GM21786 (cell line): ENCODE measurements at regions not wholly inside any gene's neighbourhood (a gene's known extent, or its start where the extent isn't known, plus 50 kb on each side); places are given as distances from the start of the nearest gene placed in this dataset.

Experiments
- ATAC-seq: cut with Tn5 transposase; IDR thresholded peaks from one replicate; pipeline ENCODE4 v1.9.1; 2021; ENCODE audit not compliant: unreplicated experiment

DNA sequence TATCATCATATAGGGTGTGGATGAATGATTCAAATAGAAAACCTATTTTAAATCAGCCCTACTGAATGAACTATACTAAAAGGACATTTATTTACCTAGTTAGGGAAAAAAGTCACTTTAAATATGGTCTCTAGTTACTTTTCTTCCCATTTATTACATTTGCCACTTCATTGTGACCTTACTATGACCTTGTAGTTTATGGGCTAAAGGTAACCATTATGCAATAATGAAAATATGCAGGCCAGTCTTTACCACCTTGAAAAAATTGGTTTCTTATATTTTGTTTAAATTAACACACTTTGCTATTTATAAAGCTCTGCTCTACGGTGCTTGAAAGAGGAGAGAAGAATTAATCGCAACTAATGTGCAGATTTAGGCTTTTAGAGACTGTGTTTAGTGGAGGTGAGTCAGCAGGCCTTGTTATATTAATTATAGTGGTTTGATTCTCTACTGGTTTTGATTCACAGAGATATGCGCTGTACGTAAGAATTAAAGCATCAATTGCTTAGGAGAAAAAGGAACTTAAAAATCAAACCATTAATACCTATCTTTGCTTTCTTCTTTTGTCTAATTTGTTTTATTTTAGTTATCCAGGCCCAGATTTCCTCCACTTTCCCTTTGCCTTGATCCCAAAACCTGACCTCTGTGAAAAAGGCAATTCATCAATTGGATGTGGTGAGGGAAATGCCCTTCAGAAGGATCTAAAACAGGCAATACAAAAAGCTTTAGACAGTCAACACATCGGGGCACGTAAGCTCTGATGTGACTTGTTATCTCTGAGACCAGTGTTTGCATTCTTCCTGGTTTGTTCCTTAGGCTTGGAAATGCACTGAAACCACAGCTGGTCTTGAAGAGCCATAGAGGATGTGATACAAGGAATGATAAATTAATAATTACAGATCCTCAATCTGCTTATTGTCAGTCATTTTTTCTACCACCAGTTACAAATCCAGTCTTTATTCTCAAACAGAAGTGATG lies 141.2 kb upstream of the HDAC9 start:
- no peak for ATAC-seq

DNA sequence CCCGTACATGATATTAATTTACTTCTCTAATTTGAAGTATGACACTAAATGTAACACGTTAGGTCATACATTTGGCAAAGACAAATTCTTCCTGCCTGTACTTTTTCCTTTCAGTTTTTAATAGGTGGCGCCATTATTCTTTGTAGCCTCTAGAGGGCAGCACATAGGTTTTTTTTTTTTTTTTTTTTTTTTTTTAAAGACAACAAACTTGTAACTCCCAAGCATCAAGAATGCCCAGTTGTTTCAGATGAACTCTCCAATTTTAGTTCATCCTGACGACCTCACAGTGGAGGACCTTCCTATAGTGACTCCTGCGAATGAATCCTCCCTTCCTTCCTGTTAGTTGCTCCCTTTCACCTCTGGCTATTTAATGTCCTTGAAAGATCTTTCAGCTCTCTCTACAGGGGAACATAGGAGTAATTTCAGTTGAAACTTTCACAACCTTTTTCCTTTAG lies 139.3 kb upstream of the HDAC9 start:
- no peak for ATAC-seq

DNA sequence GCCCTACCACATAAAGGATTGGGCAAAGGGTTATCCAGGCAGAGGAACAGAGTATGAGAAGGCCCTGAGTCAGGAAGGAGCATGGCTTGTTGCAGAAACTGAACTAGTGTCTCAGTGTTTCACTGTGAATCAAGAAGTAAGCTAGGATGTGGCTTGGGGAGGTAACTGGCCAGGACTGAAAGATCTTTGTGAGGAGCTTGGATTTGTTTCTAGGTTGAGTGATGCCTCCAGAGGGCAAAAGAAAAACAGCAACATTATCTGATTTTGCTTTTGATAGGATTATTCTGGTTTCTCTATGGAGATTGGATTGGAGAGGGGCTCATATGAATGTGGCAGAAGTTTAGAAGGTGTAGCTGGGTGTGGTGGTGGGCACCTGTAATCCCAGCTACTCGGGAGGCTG lies 137.9 kb upstream of the HDAC9 start:
- ATAC-seq = no peak

DNA sequence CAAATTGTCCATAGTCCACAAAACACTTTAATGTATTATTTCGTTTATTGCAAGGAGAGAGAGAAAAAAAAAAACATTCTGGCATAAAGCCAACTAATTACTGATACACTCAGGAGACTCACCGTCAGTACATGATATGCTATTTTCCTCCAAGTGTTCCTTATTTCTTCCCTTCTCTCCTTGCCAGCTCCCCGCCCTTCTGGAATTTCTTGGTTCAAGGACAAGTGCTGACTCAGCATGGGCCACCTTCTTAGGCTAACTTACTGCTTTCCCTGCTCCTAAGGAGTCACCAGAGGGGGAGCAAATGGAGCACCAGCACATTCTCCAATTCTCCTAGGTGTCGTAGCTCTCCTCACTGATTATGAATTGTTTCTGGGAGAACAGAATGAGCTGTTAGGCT lies 133.8 kb upstream of the HDAC9 start:
- ATAC-seq = no peak

DNA sequence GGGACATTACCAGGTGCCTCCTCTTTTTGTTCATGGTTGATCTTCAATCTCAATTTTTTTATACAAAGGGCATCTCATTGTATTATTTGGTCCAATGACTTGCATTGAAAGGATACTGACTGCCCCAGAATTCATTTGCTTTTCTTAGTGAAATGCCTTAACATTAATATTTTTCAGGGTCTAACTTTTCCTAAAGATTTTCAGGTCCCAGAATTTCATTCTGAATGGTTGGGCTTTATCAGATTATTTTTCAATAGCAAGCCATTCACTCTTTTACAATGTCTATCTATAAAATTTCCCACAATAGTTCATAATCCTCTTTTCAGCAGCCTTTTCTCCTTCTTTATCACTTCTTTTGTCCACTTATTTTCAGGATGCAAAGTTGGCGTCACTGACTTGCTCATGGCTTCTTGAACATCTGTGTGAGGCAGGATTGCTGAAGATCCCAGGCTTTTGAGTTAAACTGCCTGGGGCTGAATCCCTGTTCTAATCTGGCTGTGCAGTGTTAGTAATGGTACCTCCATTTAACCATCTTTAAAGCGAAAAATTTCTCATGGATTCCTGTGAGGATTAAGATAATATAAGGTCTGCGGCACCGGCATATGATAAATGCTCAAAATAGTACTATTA lies 131.7 kb upstream of the HDAC9 start:
- ATAC-seq = no peak

DNA sequence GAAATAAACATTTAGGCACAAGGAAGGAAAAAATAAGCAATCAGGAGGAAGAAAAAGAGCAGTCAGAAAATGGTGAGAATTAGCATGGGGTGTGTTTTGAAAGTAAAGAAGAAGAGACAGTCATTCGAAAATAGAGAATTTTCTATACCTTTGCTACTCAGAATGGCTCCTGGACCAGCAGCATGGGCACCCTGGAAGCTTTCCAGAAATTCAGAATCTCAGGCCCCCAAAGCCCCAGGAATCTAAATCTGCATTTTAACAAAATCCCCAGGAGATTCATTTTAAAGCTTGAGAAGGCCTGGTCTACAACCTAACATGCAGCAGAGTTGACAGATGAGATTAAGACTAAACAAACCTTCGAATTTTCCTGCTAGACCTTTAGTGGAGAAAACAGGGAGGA lies 131.2 kb upstream of the HDAC9 start:
- ATAC-seq = no peak

DNA sequence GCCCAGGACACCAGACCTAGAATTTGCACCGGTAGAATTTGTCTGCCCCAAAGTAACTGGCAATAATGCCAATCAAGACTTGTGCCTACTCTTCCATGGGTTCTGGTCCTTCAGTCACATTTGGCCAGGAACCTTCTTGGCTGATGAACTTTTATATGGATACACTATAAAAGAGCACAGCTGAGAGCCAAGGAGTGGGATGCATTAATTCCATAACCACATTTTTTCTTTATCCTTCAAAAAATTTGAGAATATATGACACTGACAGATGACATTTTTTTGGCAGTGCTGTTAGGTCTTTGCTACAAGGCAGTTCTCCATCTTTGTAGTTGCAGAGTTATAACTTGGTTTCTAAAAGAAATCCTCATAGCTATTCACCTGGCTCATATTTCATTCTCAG lies 129.2 kb upstream of the HDAC9 start:
- ATAC-seq = no peak

DNA sequence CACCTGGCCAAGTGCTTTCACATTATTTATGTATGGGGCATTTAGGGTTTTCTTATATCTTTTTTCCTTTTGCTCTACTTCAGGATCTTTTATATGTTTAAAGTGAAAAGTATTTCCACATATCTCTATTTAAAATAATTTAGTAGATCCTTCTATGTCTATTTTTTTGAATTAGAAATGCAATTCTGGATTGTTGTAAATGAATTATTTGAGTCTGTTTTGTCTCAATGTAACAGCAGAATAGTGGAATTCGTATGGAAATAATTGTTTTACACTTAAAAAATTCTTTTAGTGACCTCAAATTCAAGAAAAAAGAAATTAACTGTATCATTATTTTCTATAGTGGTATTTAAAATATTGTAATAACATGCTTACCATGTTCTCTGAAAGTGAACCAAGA lies 126.5 kb upstream of the HDAC9 start:
- ATAC-seq = no peak

DNA sequence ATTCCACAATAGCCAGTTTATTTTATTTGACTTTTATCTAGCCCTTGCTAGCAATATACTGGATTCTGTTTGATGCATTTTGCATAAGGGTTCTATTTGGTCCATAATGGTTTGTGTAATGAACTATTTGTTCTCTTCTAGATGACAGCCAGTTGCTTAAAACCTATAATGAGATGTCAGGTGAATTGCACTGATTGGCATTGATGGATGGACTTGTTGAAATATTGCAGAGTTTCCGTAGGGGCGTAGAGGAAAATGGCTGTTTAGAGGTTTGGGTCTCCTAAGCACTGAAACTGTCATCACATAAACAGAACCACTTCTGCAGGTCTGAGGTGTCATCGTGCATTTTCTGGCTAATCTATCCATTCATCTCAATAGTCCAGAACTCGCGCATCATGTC lies 124.9 kb upstream of the HDAC9 start:
- no peak for ATAC-seq

DNA sequence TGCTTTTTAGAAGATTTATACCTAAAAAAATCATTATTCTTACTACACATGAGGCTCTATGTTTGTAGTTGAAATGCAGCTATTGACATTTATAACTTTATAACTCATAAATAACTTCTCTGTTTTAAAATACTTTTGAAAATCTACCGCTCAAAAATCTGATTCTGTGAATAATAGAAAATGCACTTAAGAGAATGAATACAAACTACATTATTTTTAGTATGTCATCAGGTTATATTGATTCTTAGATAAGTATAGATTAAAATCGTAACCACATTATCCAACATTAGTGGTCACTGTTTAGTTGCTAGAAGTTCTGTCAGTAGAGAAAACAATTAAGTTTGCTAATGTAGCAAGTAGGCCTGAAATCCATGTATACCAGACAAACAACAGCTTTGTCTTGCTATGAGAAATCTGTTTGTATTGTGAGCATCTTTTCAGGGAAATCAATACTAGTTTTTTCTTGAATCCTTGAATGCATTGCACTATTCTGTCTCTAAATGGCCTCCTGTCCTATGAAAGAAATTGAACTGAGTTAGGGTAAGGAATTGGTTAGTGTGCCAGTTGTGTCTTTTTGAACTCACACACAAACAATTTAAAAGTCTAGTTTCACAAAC lies 116.5 kb upstream of the HDAC9 start:
- ATAC-seq = no peak

DNA sequence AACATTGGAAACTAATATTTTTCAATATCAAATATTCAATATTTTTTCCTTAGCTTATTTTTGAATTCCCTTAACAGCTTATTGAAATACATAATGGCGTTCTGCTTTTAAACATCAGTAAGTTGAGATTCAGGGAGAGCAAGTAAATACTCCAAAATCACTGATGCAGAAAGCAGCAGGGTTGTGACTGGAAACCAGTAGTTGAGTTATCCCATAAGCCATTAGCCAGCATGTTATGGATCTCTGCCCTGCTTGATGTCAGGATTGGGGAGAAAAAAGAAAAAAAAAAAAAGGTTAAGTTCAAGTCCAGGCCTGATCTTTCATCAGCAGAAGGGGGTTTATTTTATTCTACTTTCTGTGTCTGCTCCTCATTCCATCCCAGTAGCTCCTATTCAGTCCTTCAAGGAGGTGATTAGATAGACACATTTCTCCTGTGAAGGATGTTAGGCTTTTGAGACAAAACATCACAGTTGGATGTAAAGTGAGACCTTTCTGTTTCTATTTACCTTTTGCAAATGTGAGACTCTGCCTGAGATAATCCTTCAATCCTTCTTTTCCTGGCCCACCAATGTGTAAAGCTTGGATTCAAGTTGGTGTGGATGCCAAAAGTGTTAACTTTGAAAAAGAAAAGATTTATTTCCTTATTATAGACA lies 110.9 kb upstream of the HDAC9 start:
- no peak for ATAC-seq

DNA sequence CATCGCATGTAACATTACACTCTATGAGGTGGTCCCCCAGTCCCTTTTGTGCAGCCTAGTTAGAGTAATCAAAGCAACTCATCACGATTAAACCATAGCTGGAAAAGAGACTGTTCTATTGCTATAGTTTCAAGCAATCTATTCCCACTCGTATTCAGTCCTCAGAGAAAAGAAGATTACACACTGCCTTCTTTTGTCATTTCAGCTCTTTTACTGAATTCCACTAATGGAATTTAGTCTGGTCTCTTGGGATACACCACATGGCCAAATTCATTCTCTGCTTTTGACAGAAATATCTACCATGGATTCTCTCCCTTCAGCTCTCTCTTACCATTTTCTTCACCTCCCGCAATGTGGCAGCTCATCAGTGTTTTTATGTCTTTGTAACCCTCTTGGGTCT lies 108.9 kb upstream of the HDAC9 start:
- ATAC-seq = no peak

DNA sequence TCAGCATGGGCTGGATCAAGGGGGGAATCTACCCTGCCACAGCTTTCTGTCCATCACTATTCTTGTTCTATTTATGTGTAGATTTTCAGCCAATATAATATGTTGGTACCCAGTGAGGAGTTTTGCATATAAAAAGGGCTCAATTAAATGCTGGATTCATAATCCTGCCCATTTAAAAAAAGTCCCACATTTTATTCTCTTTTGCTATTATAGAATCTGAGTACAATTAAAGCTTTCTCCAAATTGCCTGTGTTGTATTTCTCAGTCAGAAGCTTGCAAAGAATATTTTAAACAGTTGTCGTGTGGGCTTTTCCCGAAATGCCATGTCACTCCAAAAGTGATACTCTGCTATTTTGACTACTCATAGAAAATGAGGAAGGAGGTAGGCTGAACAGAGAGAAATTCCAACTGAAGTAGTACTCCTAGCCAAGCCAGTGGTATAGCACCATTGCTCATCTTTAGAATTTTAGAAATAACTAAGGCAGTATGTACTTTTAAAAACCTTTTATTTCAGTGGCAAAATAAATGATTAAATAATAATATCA lies 108.3 kb upstream of the HDAC9 start:
- ATAC-seq = no peak

DNA sequence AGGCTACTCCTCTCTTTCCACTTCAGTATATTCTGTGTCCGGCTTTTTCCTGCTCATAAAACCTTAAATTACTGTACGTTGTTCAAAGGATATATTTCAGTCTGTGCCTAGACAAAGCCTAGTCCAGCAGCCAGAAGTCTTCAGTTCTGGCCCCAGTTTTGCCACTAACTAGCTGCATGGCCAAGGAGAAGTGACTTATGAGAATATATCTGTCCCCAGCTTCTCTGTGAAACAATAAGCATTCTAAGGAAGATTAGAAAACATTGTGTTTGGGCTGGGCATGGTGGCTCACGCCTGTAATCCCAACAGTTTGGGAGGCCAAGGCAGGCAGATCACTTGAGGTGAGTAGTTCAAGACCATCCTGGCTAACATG lies 105.0 kb upstream of the HDAC9 start:
- ATAC-seq = no peak

DNA sequence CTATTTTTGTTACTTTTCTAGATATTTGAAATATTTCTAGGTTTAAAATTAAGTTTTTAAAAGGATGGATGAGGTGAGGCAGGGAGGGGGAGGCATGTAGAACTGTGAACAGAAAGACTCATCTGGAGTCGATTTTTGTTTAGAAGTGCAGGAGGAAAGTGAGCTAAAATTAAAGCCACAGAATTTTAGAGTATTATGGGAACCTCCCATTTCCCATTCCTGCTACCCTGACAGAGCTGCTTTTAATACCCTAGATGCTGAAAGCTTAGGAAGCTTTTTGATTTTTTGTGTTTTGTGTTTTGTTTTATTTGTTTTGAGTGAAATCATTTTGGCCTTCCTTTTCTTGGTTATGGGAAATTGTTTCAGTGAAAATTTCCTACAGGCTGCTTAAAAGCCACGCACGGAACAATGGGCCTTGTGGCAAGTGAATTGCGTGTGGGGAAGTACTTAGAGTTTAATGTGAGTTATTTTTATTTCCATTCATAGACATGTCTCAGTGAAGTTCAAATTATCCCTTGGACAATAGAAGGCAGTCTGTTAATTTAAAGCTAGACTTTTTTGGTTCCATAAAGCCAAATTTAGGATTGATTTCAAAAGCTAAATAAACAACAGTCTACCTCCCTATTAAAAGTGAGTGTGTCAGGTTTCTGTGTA lies 102.0 kb upstream of the HDAC9 start:
- ATAC-seq = no peak

DNA sequence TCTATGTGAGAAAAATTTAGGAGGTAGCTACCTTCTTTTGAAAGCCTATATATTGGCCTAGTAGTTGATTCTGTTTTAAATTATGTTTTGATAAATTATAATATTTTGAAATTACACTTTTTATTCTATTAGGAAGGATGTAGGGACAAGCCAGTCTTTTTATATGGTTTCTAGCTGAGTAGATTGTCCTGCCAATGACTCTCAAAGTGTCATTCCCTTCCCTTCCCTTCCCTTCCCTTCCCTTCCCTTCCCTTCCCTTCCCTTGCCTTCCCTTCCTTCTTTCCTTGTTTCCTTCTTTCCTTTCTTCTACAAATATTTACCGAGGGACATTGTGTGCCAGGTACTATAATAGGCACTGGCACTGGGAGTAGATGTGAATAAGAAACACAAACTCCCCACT lies 99.7 kb upstream of the HDAC9 start:
- no peak for ATAC-seq

DNA sequence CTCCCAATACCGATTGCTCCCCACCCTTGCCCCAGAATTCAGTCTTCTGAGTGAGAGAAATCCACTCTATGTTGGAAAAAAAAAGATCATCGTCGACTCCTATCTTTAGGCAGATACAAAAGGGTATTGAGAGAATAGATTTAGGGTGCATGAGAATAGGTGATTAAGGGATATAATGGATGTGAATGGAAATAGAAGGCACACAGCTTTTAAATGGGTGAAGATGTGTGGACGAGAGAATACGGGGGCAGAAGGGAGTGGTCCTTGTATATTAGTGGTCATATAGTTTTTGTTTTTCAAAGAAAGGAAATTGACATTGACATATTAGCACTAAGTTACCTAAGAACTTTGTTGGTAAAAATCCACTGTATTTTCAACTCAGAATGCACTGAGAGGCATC lies 98.6 kb upstream of the HDAC9 start:
- no peak for ATAC-seq

DNA sequence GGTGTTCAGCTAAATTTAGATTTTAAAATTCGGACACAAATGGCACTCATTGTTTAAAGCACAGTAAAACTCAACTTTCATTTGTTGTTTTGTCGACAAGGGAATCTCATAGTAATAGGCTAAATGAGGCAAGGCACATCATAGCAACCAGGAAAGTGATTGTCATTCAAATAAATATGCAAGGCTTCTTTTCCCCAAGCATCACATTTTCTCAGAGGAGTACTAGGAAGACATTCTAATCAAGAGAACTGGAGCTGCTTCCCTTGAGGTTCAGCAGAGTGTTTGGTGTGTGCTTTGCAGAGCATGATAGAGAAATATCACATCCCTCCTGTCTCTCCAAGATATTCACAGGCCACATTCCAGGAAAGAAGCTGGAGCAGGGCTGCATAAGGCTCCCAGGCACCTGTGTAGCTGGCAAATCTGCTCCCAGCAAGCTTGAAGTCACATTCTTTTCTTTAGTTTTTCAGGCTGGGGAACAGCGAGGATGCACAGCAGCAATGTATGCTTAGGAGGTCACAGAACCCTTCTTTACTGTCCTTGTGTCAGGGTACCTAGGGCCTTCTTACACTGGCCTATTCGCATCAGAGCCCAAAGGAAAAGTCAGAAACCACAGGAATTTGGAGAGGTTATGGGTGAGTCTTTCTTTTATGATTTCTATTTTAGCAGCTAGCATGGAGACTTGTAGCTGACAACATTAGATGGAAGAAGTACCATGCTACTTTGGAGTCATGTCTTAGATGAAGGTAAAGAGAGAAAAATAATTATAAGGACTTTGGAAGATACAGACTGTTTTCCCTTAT lies 95.9 kb upstream of the HDAC9 start:
- ATAC-seq = no peak

DNA sequence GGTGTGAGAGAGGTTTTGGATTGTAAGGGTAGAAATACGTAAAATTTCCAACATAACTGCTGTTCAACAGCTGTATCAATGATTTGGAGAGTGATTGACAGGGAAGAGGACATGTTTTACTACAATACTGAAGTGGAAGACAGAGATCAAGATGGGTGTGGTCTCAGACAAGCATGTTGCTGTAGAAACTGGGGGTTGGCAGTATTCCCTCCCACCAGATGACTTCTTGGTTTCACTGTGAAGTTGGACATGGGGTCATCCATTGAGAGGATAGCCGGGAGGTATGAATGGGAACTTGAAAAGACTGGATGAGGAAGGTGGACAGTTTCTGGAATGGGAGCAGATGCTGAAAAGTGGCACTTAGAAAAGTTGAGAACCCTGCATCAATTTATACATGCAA lies 95.3 kb upstream of the HDAC9 start:
- ATAC-seq = no peak

DNA sequence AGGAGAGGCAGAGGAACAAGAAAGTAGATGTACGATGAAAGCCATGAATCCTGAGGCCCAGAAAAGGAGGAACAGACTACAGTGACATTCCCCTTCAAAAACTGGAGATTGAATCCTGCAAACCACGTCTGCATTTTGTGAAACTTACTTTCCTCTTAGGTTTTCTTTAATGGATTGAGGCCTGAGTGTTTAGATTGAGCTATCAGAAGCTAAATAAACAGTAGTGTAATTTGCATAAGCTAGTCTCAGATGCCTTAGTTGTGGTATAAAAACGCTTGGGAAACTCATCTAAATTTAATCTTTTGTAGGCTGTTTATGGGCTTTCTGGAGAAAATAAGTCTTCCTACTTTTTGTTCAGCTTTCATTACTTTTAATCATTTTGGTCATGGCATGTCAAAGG lies 94.8 kb upstream of the HDAC9 start:
- no peak for ATAC-seq
